ENCODE measurements at regions not wholly inside any gene's neighbourhood (a gene's known extent, or its start where the extent isn't known, plus 50 kb on each side); places are given as distances from the start of the nearest gene placed in this dataset.

DNA sequence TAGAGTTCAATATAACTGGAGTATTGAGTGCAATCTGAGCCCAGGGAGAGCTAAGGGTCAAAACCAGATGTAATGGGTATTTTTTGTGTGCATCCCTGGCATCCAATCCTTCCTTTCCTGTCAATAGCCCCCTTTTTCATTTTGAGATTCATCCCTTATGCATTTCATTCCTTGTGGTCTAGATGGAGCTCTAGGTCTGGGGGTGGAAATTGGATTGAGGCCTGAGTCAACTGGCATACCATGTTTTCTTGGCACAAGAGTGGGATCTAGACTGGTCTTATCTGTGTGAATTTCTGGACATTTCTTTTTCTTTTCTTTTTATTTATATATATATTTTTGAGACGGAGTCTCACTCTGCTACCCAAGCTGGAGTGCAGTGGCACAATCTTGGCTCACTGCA is 67.3 kb upstream of the RAB3GAP2 start:
- TF ChIP-seq POLR2AphosphoS5 (IDR thresholded peaks at IDR 0.05; ENCODE audit: low read depth, low read length) (no peak), POLR2A (IDR thresholded peaks at IDR 0.05; ENCODE audit: low read depth, low read length) (no peak), TAF1 (IDR thresholded peaks at IDR 0.05; ENCODE audit: borderline replicate concordance, low read depth, low read length) (no peak)
